HG03039 (cell line): ENCODE measurements at regions not wholly inside any gene's neighbourhood (a gene's known extent, or its start where the extent isn't known, plus 50 kb on each side); places are given as distances from the start of the nearest gene placed in this dataset.

Experiments
- ATAC-seq: cut with Tn5 transposase; IDR thresholded peaks from one replicate; pipeline ENCODE4 v1.9.1; 2021; ENCODE audit warnings: mild to moderate bottlenecking, moderate library complexity; ENCODE audit not compliant: unreplicated experiment

DNA sequence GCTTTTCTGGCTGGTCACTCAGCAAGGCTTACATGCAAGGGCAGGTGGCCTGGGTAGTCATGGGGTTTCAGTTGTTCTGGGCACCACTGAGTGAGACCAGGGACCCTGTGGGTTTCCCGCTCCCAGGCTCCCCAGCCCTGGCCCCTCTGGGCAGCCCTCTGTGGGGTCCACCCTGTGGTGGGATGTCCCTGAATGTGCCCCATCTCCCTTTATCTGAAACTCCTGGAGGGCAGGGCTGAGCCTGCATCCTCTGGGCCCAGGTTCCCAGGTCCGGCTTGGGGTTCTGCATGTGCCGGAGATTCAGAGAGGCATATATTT is 1041.0 kb downstream of the BRD1 start:
- no peak for ATAC-seq

DNA sequence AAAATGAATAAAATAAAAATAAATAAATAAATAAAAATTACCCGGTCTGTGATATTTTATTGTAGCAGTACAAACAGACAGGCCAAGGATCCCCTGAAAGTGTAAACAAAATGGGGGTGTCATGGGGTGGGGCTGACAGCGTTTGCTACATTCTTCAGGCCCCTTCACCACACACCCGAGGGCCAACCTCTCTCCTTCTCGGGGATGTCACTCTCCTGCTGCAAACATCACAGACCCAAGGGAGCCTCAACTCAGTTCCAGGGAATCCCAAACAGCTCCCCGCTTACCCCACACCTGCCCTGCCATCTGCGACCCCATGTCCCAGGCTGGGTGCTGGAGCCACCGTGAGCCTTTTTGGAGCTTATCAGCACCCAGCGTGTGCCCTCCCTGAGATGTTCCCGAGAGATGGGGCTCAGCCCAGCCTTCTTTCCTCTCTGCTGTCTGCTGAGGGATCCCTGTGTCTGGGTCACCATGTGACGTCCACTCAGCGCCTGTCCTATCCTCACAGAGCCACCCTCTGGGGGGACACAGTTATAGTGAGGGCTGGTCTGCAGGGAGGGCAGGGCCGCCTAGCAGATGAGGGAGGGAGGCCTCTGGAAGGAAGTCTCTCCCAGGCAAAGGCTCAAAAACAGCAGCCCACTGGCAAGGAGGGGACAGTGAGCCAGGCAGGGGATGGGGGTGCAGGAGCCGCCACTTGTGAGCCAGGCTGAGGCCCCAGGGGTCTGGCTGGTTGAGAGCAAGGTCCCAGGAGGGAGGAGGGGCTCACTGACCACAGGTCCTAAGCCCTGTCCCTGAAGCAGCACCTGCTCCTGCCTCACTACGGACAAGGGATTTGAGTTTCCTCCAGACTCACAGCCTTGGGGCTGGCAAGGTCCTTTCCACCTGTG is 1041.6 kb downstream of the BRD1 start:
- no peak for ATAC-seq

DNA sequence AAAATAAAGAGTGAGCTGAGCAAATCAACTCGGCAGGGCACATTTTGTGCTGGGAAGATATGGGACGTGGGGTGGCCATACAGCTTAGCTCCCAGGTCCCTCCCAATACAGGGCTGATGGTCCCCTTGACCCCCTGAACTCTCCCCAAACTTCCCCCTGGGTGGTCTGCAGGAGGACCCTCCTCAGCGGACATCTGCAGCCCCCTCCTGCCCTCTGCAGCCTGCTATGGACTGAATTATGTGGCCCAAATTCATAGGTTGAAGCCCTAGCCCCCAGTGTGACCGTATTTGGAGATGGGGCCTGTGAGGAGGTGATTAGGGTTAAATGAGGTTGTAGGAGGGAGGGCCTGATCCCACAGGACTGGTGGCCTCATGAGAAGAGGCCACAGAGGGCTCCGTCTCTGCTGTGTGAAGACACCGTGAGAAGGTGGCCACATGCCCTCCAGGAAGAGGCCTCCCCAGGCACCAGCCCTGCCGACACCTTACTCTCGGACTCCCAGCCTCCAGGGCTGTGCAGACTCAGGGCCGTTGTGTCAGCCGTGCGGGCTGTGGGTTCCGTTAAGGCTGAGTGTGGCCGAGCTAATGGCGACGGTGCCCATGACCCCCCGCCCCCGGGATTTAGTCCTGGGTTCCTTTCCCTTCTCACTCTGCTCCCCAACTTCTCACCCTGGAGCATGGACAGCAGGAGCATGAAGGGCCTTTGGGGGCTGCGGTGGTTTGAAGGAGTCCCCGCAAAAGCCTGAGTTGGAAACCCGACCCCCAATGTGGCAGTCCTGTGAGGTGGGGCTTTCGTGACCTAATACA is 1042.8 kb downstream of the BRD1 start:
- no peak for ATAC-seq

DNA sequence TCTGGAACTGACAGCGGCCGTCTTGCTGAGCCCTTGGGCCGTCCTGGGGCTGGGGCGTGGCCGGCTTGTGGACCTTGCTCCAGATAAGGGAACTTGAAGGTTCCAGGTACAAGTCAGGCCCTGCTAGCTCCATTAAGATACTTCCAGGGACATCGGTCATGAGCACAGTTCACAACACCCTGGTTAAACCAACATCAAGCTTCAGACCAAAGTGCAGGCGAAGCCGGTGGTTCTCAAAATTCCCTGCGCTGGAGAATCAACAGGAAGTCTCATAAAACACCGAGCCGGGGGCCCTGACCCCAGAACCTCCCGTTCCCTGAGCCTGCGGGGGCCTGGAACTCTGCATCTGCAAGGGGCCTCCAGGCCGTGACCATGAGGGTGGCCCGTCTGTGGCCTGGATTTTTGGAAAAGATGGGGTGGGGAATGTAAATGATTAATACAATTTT is 1043.8 kb downstream of the BRD1 start:
- no peak for ATAC-seq

DNA sequence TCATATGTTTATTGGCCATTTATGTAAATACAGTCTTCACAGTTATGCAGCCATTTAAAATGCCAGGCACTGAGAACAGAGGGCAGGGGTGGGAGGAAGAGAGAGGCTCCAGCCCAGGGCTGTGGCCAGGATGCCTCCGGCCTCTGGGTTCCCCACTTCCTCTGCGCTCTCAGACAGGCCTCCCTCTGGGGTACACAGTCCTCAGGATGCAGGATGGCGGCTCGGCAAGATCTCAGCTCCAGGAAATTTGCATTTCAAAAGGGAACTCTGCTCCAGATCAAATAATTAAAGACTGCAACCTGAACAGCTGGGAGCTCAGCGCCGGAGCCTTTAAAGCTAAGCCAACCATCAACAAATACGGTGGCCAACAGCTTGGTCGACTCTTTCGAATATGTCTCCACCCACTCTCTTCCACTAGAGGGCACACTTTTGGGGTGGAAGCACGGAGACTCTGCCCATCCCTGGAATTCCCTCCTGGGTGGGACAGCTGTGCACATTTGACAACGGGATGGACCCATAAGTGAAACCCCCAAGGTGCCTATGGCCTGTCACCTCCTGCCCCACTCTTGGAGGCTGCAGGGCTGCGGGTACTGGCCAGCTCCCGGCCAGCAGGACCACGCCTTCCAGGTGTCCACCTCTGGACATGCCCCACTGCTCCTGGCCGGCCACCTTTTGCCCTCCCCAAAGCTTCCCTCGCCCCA is 1044.7 kb downstream of the BRD1 start:
- no peak for ATAC-seq

DNA sequence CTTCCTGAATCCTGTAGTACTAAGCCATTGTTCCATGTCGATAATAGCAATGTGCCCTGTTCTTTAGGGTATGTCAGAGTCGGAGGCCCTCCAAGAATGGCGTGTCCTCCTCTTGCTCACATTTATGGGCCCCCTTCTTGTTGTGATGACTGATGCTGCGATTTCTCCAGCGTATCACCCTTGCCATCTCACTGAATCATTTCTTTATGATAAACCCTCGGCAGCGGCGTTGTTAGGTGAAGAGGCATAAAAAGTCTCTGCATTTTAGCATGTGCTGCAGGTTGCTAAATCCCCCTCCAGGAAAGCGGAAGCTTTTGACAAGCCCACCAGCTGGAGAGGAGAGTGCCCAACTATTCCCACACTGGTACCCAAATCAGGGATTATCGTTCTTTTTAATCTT is 1045.3 kb downstream of the BRD1 start:
- ATAC-seq: no peak

DNA sequence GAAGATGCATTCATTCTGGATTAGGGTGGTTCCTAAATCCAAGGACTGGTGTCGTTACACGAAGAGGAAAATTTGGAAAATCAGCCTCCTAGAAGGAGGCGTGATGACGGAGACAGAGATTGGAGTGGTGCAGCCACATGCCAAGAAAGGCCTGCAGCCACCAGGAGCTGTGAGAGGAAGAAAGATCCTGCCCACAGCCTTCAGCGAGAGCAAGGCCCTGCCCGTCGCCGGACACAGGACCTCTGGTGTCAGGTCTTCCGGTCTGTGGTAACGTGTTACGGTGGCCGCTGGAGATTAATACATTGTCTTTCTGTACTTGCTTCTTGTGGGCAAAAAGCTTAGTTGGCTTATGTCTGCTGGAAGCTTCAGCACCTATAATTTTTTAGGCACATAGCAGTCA is 1045.8 kb downstream of the BRD1 start:
- no peak for ATAC-seq

DNA sequence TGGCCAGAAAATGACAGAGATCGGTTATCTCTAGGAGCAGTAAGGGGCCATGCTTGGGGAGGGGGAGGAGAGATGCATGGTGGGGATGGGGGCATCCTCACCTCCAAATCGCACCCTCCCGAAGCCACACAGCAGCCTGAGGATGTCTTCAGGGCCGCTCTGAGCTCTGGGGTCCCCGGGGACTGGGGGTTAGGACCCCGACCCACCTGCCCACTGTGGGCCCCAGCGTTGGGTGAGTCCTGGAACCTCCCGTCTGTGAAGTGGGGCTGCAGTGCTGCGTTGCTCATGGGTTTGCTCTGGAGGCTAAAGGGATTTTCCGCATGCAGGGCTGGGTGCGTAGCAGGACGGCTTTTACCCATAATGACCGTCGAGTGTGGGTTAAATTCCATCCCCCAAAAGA is 1046.3 kb downstream of the BRD1 start:
- no peak for ATAC-seq

DNA sequence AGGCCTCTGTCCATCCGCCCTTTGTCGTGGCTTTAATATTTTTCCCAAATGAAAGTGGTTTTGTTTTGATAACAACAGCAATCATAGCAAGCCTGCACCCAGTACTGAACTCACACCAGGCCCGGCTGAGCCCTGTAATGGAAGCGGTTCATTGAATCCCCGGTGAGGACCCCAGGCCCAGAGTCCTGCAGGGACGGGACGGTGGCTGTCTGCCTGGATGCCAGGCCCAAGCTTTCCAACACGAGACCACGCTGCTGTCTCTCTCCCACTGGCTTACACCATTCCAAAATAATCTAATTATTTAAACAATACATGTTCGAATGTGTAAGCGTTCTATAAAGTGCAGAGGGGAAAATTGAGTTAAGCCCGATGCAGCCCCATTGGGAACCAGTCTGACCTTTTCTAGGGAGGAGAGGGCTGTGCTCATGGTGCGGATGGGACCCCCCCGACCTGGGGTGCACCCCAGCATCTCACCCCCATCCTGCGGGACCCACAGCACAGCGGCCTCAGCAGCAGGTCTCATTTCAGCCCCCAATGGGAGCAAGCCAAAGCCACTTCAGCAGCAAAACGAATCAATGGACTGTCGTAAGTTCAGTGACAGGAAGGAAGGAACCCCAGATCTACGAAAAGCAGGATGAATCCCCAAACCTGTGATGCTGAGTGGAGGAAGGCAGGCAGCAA is 1046.9 kb downstream of the BRD1 start:
- ATAC-seq: no peak

DNA sequence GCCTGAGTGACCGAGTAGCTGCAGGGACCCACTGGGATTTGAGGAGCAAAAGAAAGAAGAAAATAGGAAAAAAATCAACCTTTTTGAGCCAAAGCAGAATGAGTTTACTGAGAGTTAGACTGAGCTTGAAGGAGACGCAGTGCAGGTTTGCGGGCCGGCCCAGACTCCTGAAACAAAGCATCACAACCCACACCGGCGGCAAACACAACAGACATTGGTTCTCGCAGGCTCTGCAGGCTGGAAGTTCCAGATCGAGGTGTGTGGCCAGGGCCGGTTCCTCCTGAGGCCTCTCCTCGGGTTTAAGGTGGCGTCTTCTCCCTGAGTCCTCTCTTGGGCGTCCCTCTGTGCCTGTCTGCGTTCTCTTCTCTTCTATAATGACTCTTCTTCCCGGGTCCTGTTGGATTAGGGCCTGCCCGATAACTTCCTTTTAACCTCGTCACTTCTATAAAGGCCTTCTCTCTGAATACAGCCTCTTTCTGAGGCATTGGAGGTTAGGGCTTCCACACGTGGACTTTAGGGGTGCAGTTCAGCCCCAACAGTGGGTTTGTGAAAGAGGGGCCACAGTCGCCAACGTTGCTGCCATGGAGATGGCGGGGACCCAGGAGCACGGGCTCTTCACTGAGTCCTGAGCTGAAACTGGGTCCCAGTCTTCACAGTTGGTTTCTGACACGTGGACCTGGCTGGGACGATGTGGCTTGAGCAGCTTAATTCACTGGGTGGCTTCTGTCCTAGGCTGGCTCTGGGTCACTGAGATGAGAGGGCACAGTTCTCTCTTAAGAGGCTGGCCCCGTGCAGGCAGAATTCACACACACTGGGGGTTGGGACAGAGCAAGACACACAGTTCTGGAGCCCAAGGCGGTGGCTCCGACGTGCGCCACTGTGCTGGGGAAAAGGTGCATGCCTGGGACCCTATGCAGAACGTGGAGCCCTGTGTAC is 1047.7 kb downstream of the BRD1 start:
- ATAC-seq: no peak

DNA sequence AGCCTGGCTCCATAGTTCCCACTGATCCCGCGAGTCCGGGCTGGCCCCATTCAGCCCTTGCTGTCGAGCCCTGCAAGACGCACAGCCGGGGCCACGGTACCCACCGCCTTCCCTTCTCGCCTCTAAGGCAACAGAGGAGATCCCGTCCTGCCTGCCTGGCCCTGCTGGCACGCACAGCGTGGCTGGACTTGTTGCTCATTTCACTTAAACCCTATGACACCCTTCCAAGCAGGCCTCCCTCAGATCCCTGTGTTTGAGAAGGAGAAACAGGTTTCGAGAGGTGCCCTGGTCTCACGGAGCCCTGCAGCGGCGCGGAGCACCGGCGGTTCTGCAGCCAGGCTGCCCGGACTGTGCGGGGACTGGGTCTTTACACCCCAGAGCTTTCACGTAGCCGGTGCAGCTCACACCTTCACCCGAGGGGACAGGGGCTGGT is 1048.4 kb downstream of the BRD1 start:
- ATAC-seq: no peak

DNA sequence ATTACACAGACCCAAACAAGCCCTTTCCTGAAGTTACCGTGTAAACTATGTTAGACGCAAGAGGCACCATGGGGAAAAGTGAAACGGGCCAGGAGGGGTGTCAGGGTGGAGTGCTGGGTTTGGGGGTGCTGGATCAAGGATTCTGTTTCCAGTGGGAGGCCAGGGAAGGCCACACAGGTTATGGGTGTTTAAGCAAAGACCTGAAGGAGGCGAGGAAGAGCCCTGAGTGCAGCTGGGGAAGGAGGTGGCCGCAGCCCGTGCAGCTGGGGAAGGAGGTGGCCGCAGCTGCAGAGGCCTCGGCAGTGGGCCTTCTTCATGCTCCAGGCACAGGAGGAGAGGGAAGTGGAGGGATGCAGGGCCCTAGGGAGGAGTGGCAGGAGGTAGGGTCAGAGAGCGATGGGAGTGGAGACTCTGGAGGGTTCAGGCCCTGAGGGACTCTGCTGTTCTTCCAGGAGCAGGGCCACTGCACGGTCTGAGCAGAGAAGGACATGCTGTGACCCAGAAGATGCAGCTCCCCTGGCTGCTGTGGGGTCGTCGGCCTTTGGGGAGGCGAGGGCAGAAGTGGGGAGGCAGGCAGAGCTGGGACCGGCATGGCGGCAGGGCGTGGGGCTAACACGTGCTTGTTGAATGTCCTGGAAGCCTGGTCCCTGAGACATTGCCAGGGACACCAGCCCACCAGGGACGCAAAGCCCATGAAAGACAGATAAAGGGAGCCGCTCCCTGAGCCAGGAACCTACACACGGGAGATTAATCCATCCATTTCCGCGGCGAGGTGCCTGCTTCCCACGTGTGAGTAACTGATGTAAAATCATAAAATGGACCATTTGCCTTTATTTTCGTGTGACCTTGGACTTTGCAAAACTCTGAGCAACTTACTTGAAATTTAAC is 1049.1 kb downstream of the BRD1 start:
- ATAC-seq: no peak

DNA sequence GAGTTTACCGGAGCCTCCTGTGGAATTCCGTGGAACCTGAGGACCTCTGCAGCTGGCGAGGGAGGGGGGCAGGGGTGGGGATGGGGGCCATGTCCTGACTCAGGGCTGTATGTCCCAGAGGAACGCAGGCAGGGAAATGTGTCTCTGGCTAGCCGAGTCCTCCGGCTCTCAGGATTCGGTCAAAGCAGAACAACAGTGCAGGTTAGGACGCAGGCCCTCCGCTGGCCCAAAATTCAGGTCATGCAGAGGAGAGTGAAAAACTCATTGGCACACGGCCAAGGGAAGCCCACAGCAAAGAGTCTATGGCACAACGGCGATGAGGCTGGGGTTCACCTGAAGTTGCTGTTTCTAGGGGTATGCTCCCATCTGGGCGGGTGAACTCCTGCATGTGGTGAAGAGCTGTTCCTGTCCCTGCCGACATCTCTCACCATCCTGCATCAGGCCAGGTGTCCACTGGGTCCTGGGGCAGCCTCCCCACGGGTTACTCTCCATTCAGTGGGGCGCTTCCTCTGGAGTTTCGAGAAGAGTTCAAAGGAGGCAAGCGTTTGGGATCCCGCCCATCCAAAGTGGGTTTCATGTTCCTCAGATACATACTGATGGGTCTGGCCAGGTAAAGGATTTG is 1055.3 kb downstream of the BRD1 start:
- no peak for ATAC-seq

DNA sequence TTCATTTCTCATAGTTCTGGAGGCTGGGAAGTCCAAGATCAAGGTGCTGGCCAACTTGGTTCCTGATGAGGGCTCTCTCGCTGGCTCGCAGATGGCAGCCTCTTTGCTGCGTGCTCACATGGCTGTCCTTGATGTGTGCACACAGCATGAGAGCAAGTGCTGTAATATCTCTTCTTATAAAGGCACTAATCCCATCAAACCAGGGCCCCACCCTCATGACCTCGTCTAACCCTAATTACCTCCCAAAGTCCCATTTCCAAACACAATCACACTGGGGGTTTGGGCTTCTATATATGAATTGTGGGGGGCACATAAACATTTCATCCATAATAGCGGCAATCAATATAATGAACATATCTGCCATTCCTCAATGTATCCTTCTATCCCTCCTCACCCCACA is 1062.1 kb downstream of the BRD1 start:
- no peak for ATAC-seq

DNA sequence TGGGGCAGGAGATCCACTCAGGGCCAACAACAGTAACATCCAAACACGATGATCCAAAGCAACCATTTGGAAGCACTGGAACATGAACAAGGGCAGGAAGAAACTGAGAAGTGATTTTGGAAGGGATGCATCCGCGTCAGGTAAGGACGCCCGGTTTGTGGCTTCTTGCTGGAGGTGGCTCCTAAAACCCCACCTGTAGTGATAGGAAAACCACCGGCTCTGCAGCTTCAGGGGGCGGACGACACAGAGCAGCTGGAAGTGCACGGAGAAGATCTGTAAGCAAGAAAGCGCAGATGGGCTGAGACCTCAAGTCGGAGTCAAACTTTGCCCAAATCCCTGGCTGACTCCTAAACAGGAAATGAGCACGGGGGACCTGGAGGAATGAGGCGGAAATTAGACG is 1066.1 kb downstream of the BRD1 start:
- no peak for ATAC-seq

DNA sequence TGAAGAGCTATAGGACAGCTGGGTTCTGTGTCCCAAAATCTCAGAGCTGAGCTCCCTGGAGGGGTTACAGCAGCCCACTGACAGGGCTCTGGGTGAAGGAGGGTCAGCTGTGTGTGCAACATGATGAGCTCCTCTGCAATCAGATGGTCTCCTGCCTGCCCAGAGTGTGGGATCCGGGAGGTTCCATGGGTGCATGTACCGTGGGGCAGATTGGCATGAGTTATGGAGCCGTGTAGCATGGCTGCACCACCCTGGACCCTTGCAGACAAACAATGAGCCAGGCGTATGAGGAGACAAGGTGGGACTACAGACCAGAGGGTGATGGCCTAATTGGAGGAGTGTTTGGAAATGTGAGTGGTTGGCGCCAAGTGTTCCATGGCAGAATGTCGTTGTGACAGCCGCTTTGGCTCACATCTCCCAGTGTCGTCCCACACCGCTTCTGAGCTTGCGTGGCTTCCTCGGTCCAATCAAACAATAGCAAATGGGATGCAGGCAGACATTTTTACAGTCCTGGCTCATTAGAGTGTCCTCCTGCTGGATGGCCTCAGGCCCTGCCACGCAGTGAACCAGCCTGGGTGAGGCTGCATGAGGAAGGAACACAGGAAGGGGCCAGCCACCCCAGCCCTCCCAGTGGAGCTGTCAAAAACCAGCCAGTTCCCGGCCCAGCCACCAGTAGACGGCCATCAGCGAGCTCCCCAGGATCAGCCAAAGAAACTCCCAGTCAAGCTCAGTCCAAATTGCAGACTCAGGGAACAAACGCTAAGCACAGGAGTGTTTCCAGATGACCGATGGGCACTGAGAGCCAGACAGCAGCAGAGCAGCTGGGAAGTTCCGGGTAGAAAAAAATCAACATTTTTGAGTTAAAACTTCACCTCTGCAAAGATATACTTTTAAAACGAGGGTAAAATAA is 1066.9 kb downstream of the BRD1 start:
- no peak for ATAC-seq
